GM21576 (cell line): ENCODE measurements at regions not wholly inside any gene's neighbourhood (a gene's known extent, or its start where the extent isn't known, plus 50 kb on each side); places are given as distances from the start of the nearest gene placed in this dataset.

Experiments used
- ATAC-seq: cut with Tn5 transposase; IDR thresholded peaks from one replicate; pipeline ENCODE4 v1.9.1; 2021; ENCODE audit warnings: mild to moderate bottlenecking, moderate library complexity; ENCODE audit not compliant: unreplicated experiment

GRCh38 chr16:62135446-62135845, 99.2 kb upstream of the CDH8 start:
- ATAC-seq = no peak

- ATAC-seq = no peak
Observed at GRCh38 chr16:62130101-62130500, 93.9 kb upstream of the CDH8 start.

GRCh38 chr16:62105244-62105643, 69.0 kb upstream of the CDH8 start:
- no peak for ATAC-seq

- ATAC-seq = no peak
Observed at GRCh38 chr16:62102588-62102987, 66.3 kb upstream of the CDH8 start.

GRCh38 chr16:62100651-62101050, 64.4 kb upstream of the CDH8 start:
- ATAC-seq = no peak

GRCh38 chr16:62089715-62090114, 53.5 kb upstream of the CDH8 start:
- ATAC-seq = no peak

GRCh38 chr16:62088731-62089410, 52.6 kb upstream of the CDH8 start:
- no peak for ATAC-seq
